Medulla oblongata (tissue), 1 donor: ENCODE measurements at regions not wholly inside any gene's neighbourhood (a gene's known extent, or its start where the extent isn't known, plus 50 kb on each side); places are given as distances from the start of the nearest gene placed in this dataset.
"Not testable (repeated sequence)": the region's sequence is repeated elsewhere in the genome, so short reads cannot be mapped to it uniquely, and the experiment has no call there.

Experiments
- DNase-seq: peaks from one replicate; pipeline ENCODE4 v3.0.0-alpha.2; 2015; ENCODE audit errors: extremely low spot score

DNA sequence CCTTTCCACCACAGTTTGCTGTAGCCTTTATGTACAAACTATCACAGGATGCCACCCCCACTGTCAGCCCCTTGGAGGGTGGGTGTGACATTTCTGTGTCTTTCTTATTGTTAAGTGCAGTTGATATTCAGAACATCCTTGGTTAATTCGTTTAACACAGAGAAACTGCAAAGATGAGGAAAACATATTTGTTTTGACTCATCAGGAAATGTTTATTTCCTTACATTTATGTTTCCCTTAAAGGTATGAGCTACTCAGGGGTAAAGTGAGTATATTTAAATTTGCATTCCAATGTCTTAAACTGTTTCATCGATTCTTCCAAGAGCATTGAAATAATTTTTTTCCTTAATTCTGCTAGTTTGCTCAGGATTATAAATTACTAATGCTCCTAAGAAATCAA, 243.4 kb downstream of the RDH14 start:
- no peak for DNase-seq

DNA sequence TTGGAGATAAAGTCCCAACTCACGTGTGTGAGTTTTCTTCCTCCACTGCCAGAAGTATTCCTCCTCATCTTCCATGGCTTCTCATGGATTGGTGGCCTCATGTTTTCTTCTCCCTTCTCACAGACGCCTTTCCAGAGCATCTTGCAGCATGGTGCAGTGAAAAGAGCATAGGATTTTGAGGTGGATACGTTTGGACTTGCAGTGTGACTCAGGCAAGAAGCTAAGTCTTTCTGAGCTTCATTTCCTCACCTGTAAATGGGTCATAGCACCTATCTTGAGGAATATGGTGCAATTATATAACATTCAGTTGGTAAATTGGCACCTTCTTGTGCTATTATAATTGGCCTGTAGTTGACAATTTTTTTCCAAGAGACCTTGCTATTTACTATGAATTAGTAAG, 247.6 kb downstream of the RDH14 start:
- DNase-seq = no peak

DNA sequence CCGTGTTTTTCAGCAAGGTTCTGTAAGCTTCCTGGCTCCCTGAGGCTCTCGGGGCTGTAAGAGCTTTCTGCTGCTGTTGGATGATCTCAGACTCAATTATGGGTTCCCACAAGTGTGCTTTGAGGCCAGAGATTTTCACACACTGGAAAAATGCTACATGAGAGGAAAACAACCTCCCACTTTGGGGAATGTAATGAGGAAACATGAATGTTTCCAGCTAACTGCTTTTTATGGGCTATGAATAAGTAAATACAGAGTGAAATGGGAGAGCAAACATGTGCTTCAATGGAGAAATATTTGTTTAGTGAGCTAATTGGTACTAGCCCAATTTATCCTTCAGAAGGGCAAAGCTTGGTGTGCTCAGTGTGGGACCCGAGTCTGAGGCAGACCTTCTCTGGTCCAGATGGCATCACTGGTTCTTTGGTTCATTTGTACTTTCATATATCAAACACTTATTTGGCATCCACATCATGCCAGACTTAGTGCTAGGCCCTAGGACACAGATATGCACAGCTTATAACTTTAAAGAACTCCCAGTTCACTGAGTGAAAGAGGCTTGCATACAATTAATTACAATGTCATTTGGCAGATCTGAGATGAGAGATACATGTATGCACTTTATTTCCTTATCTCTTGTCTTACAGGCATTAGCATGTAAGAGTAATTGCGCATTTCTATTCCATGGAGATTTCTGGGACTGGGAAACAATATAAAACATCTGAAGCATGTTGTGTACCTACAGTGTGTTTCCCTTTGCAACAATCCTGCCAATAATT, 248.8 kb downstream of the RDH14 start:
- DNase-seq = no peak

DNA sequence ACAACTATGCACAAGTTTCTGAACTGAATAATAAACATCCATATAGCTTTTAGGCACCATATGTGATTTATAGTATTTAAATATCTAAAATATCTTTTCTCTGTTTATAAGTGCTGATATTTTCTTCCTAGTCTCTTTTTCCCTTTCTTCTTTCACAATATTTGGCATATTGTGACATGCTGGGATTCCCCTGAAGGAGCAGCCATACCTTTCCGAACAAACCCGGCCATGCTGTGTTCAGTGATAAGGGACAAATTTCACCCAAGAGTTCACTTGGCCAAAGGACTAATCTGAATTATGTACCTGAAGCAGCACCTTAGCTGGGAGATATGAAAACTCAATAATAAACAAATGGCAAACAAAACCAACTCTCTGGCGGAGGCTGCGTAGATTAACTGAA, 250.8 kb downstream of the RDH14 start:
- no peak for DNase-seq

DNA sequence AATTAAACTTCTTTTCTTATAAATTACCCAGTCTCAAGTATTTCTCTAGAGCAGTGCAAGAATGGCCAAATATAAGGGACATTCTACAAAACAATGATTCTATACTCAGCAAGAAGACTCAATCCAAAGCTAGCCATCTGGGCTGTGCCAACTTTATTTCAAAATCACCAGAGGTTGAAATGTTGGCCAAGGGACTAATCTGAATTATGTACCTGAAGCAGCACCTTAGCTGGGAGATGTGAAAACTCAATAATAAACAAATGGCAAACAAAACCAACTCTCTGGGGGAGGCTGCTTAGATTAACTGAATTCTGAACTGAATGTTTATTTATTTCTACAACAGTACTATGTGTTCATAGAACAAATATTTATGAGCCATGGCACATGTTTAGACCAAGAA, 251.3 kb downstream of the RDH14 start:
- no peak for DNase-seq

DNA sequence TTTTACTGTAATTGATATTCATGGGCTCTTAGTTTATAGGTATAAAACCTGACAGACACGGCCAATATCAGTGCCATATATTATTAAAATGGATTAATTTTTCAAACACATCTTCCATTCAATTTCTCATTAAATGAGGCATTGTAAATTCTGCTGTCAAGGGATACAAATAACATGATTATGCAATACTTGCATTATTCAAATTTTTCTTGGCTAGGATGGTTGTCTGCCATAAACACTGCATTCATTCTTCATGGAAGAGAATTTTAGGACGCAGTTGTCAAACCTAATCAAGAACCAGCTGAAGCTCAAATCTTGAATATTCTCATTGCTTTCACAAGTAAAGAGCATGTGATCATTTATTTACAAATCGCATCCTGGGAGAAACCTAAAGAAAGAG, 255.6 kb downstream of the RDH14 start:
- DNase-seq = no peak

DNA sequence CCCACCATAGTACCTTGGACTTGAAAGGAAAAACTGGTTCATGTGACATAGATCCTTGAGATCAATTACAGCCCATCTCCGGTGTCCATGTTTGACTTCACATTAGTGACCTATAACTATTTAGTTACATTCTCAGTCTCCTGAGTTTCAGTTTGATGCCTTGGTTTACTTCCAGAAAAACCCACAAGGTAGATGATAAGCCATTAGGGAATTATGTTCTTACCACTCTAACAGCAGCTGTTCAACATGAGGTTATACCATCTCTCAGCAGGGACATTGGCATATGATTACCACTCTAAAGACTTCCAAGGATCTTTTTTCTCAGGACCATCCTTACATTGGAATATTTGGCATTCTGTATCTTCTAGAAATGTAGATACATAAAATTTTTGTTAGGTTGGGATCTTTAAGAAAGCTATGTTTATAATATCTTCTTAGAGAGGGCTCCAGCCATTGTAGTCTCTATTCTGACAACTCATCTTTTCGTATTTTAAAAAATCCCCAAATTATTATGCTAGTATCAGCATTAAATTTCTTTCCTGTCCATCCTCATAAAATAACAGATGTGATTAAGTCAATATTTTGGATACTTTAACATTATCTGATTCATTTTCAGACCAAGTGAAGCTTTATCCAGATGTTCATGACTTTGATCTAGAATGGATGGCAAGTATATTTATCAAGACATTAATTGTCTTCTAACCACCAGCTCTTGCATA, 258.9 kb downstream of the RDH14 start:
- DNase-seq = no peak

DNA sequence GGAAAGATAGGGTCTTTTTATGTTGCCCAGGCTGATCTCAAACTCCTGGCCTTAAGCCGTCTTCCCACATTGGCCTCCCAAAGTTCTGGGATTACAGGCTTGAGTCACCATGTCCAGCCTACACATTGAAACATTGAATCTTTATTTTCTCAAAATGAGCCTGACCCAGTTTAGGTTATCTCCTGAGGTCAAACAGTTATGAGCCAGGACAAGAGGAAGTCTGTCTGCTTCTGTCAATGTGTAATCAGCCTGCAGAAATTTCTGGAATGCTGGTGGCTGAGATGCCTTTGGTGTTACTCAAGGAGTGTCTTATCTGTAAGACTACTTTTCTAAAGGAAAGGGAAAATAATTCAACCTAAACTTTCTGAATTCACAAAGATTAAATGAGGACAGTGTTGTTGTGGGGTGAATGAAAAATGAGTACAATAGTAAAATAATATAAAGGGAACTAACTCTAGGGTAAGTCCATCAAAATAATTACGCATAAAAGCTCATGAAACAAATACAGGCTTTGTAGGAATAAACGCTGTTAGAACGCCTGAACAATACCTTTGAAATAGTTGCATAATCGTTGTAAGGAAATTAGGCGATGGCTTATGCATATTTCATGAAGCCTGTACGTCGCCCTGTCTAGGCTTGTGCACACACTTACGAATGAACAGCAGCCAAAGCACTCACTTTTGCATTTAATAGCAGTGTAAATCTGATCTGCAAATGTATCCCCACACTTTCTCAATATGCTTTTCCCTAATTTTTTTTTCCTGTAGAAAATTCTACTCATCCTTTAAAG, 260.8 kb downstream of the RDH14 start:
- DNase-seq = no peak

DNA sequence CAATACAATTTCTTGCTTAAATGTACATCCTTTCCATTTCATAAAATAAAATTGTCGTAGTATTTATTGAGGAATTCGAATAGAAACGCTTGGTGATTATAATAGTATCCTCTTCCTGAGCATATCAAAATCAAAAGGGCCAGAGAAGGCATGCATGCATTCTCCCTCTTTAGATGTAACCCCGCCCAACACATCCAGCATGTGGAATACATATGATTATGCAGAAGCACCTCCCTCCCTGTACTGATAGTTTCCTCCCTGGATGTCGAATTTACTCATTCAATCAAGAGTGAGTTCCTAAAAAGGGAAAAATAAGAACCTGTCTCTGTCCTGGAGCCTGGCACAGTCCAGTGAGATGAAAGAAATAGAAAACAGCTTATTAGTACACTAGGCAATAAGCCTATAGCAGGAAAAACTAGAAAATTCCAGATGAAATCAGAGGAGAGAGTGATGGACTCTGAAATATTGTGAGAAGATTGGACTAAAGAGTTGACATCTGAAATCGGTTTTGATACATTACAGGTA, 262.9 kb downstream of the RDH14 start:
- DNase-seq = no peak

DNA sequence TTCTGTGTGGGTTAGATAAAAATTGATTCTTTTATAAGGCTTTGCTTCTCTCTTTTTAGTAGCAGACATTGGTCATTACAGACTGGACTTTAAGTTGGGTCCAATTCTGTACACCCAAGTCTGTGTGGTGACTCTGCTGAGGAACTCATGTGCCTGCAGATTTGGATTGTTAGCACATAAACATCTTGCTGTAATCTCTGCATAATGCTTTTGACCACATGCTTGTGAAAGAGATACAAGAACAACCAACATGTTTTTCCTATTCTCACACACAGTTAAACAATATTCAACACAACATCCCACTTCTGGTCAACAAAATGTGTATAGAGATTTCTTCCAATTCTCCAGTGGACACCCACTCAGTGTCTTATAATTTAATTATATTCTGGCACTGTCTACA, 270.1 kb downstream of the RDH14 start:
- DNase-seq = no peak

DNA sequence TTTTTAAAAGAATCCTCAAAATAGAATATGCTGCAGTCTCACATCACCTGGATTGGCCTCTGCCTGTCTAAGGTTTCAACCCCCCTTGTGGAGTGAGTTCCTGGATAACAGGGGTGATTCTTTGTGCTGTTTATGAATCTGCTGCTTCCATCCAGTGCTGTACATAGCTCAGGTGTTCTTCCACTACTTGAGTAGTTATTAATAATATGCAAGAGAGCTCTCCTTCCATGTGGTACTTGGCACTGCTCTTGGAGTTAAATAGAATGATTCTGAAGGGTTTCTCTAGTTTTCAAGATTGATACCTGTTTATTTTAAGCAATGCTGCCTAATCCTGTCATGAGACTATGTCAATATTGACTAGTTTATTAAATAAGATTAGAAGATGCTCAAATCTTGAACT, 273.6 kb downstream of the RDH14 start:
- DNase-seq = no peak

DNA sequence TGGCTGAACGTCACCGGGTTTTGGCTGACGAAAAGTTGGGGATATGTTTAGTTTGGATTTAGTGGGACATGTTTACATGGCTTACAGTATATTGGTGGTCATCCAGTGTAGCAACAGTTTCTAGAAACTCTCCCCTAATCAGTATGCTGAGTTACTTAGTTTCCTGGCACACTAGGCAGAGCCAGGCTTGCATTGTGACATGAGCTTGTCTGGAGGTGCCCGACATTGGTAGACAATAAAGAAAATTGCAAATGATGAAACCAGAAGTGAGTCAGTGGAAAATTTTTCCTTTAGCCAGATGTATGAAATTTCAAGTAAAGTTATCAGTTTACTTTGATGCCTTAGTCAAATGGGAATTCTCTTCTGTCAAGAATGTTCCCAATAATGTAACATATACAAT, 276.1 kb downstream of the RDH14 start:
- DNase-seq = no peak

DNA sequence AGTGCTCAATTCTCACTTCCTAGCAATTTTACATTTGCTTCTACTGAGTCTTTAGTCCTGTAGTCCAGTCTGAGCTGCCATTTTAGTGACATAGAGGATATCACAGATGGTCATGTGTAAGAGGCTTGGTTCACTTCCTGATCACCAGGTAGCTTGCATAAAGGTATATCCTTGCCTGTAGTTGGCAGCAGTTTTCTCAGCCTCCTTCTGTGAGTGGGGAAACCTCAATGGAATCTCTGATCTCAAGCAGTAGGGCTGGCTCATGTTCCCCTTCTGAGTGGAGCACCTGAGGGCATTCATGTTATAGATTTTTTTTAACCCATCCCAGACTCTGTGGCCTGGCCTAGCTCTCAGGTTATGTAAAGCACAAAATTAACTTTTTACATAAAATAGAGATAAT, 278.4 kb downstream of the RDH14 start:
- DNase-seq = no peak

DNA sequence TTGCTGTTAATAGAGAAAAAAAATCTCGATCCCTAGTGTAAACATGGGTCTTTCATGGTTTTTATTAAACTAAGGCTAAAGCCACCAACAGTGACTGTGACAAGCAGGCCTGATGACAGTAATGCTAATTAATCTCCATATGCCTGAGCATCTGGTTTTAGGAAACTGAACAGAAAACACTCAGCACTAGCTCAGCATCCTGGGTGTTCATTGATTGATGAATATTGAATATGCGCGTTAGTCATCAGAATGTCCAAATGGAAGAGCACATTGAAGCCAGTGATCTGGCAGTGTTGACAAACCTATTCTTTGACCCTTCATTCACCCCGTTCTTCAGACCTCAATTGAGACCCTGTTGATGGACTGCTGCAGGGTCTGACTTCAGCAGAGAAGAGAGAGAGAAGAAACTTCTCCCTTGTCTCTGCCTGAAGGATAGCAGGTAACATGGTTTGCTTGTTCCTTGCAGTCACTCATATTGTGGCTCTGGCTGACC, 283.8 kb downstream of the RDH14 start:
- DNase-seq = no peak

DNA sequence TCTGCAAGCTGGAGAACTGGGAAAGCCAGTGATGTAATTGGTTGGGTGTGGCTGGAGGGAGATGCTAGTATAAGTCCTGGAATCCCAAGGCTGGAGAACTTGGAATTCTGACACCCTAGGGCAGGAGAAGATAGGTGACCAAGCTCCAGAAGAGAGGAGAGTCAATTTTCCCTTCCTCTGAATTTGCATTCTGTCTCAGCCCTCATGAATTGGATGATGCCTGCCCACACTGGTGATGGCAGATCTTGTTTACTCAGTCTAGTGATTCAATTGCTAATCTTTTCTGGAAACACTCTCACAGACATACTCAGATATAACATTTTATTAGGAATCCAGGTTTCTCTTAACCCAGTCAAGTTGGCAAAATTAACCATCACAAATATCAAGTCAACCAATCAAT, 287.2 kb downstream of the RDH14 start:
- DNase-seq = no peak

DNA sequence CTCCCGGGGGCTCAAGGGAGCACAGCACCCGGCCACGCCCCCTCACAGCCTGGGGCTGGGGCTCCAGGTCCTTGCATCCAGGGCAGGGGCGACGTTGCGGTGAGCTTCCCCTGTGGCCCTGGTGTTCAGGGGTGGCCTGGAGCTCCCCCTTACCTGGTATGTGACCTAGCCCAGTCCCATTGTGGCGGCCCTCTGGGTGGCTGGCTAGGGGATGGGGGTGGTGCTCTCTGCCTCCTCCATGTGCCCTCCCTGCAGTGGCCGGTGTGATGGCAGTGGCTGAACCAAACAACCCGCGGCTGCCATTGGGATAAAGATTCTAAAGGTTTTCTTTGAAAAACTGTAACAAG, 288.3 kb downstream of the RDH14 start:
- no peak for DNase-seq

DNA sequence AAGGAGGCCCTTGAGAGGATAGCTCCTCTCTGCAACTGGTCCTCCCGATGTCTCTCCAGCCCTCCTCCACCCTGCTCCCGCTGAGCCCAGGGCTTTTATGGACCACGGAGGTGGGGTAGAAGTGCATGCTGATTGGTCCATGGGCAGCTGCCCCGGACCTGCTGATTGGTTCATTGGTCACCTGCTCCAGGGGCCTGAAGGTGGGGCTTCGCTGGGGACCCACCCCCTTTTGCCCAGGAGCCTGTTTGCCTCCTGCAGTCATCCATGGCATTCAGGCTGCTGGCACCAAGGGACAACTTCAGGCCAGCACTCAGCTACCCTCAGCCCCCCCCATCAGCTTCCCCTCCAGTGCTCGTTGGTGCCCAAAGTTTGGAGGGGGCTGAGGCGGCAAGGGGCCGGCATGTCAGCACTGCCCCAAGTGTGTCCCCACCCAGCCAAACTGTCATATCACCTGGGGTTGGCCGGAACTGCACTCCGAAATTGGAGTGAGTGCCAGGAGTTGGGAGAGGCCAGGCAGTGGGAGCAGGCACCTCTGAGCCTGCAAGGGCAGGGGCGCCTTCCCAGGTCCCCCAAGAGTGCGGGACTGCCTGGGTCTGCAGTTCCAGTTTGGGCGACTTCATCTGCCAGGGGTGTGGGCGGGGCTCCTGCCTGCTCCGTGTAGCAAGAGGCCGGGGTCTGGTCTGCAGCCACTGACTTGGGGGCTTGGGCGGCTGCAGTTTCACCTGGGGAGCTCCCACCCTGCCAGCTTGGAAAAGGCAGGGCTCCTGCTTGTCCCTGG, 288.9 kb downstream of the RDH14 start:
- DNase-seq = no peak

DNA sequence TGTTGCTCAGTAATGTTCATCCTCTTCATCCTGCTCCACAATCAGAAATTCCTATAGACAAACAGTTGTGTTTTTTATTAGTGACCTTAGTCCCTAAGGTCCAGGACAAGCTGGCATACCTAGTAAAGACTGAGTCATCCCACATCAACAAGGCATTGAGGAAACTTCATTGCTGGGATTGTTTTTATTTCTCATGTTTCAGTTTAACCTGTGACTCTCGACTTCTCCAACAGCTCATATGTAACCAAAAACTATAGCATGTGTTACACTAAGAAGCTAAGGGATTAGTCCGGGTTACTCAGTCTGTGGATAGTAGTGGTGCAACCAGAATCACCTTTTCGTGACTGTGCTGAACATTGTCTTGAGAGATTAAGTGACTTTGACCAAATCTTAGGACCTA, 292.1 kb downstream of the RDH14 start:
- DNase-seq = no peak

DNA sequence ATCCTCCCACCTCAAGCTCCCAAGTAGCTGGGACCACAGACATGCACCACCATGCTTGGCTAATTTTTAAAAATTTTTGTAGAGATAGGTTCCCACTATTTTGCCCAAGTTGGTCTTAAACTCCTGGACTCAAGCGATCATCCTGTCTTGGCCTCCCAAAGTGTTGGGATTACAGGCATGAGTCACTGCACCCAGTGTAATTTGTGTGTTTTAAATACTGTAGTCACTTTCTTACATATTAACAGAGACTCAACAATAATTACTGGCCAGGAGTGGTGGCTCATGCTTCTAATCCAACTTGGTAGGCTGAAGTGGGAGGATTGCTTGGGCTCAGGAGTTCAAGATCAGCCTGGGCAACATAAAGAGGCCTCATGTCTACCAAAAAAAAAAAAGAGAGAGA, 293.0 kb downstream of the RDH14 start:
- DNase-seq = no peak

DNA sequence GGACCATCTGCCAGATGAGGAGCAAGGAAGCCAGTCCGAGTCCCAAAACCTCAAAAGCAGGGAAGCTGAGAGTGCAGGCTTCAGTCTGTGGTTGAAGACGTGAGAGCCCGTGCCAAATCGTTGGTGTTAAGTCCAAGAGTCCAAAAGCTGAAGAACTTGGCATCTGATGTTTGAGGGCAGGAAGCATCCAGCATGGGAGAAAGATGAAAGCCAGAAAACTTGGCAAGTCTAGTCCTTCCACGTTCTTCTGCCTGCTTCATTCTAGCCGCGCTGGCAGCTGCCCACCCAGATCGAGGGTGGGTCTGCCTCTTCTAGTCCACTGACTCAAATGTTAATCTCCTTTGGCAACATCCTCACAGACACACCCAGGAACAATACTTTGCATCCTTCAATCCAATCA, 293.8 kb downstream of the RDH14 start:
- DNase-seq = not testable (repeated sequence)
